ENCODE measurements at regions not wholly inside any gene's neighbourhood (a gene's known extent, or its start where the extent isn't known, plus 50 kb on each side); places are given as distances from the start of the nearest gene placed in this dataset.

DNA sequence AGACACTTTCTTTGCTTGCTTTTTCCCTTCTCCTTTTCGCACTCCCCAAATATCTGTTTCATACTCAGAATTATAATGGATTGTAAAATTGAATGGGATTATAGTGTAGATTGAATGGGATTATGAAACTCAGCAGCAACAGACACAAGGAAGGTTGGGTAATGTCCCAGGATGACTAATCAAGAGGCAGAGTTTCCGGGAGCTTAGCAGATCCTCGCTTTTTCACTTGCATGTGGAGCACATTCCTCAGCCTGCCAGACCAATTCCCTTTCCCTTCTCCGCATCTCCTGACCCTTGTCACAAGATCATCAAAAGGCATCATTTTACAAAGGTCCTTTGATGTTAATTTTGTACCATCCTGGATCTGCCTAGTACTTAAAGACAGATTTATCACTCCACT is 55.1 kb upstream of the SLC1A1 start:
- H3K4me3 Mint-ChIP-seq (ENCODE audit: unreplicated experiment), result no peak overlapping the region
- H3K36me3 Mint-ChIP-seq (ENCODE audit: low read depth, unreplicated experiment), result peaks cover 2% of the 10 kb centered on the region
- no peak for TF ChIP-seq EZH2 (IDR thresholded peaks at IDR 0.05; ENCODE audit: insufficient read depth, low read length)
- DNase-seq (ENCODE audit: low read depth) (peak; percentile 4), FAIRE-seq (no peak)
- Histone ChIP-seq H3K79me2 (ENCODE audit: insufficient read depth, low read length) (no peaks in the 10 kb centered on the region), H3K27me3 (ENCODE audit: insufficient read depth, low read length) (no peaks in the 10 kb centered on the region), H3K36me3 (ENCODE audit: insufficient read depth, low read length) (no peaks in the 10 kb centered on the region), H3K9ac (ENCODE audit: low read length) (no peak overlapping the region), H3K4me1 (ENCODE audit: insufficient read depth, low read length) (no peaks in the 10 kb centered on the region), H3K9me3 (ENCODE audit: insufficient read depth, low read depth, low read length) (no peaks in the 10 kb centered on the region), H3K4me3 (ENCODE audit: insufficient read depth, low read depth, low read length) (no peak overlapping the region), H3K27ac (ENCODE audit: low read depth, low read length) (no peak overlapping the region), H4K20me1 (ENCODE audit: insufficient read depth, low read length) (no peaks in the 10 kb centered on the region), H2AFZ (ENCODE audit: low read depth, low read length) (no peak overlapping the region), H3K4me2 (ENCODE audit: low read length) (no peak overlapping the region)
- H3K27ac Mint-ChIP-seq (ENCODE audit: unreplicated experiment), result no peak overlapping the region
- no peaks in the 10 kb centered on the region for H3K27me3 Mint-ChIP-seq (ENCODE audit: low read depth, unreplicated experiment)
- peaks cover 4% of the 10 kb centered on the region for H3K4me1 Mint-ChIP-seq (ENCODE audit: low read depth, unreplicated experiment)
- H3K9me3 Mint-ChIP-seq (ENCODE audit: unreplicated experiment), result peaks cover 3% of the 10 kb centered on the region

- Histone ChIP-seq H3K36me3 (ENCODE audit: insufficient read depth, low read length) (no peaks in the 10 kb centered on the region), H3K9ac (ENCODE audit: low read length) (no peak overlapping the region), H3K27me3 (ENCODE audit: insufficient read depth, low read length) (no peaks in the 10 kb centered on the region), H4K20me1 (ENCODE audit: insufficient read depth, low read length) (no peaks in the 10 kb centered on the region), H3K4me2 (ENCODE audit: low read length) (no peak overlapping the region), H3K4me1 (ENCODE audit: insufficient read depth, low read length) (no peaks in the 10 kb centered on the region), H3K27ac (ENCODE audit: low read depth, low read length) (no peak overlapping the region), H3K79me2 (ENCODE audit: insufficient read depth, low read length) (no peaks in the 10 kb centered on the region), H3K9me3 (ENCODE audit: insufficient read depth, low read depth, low read length) (no peaks in the 10 kb centered on the region), H2AFZ (ENCODE audit: low read depth, low read length) (no peak overlapping the region), H3K4me3 (ENCODE audit: insufficient read depth, low read depth, low read length) (no peak overlapping the region)
- TF ChIP-seq EZH2 (IDR thresholded peaks at IDR 0.05; ENCODE audit: insufficient read depth, low read length), result no peak
- no peak for TF ChIP-seq CTCF (IDR thresholded peaks at IDR 0.05; ENCODE audit: insufficient read depth, low read depth, low read length)
- DNase-seq (ENCODE audit: low read depth) (no peak), FAIRE-seq (no peak)
- no peaks in the 10 kb centered on the region for H3K27me3 Mint-ChIP-seq (ENCODE audit: low read depth, unreplicated experiment)
- H3K27ac Mint-ChIP-seq (ENCODE audit: unreplicated experiment), result no peak overlapping the region
- no peaks in the 10 kb centered on the region for H3K36me3 Mint-ChIP-seq (ENCODE audit: low read depth, unreplicated experiment)
- no peaks in the 10 kb centered on the region for H3K9me3 Mint-ChIP-seq (ENCODE audit: unreplicated experiment)
- H3K4me1 Mint-ChIP-seq (ENCODE audit: low read depth, unreplicated experiment), result peaks cover 5% of the 10 kb centered on the region
- no peak overlapping the region for H3K4me3 Mint-ChIP-seq (ENCODE audit: unreplicated experiment)
Measured at GRCh38 chr9:4433379-4433778, 56.9 kb upstream of the SLC1A1 start.

- Mint-ChIP-seq H3K4me1 (ENCODE audit: low read depth, unreplicated experiment) (peaks cover 5% of the 10 kb centered on the region), H3K9me3 (ENCODE audit: unreplicated experiment) (no peaks in the 10 kb centered on the region), H3K27me3 (ENCODE audit: low read depth, unreplicated experiment) (no peaks in the 10 kb centered on the region), H3K4me3 (ENCODE audit: unreplicated experiment) (no peak overlapping the region), H3K27ac (ENCODE audit: unreplicated experiment) (no peak overlapping the region), H3K36me3 (ENCODE audit: low read depth, unreplicated experiment) (no peaks in the 10 kb centered on the region)
- Histone ChIP-seq H3K27ac (ENCODE audit: low read depth, low read length) (no peak overlapping the region), H4K20me1 (ENCODE audit: insufficient read depth, low read length) (no peaks in the 10 kb centered on the region), H2AFZ (ENCODE audit: low read depth, low read length) (no peak overlapping the region), H3K4me2 (ENCODE audit: low read length) (no peak overlapping the region), H3K9ac (ENCODE audit: low read length) (no peak overlapping the region), H3K4me1 (ENCODE audit: insufficient read depth, low read length) (no peaks in the 10 kb centered on the region), H3K9me3 (ENCODE audit: insufficient read depth, low read depth, low read length) (no peaks in the 10 kb centered on the region), H3K79me2 (ENCODE audit: insufficient read depth, low read length) (no peaks in the 10 kb centered on the region), H3K27me3 (ENCODE audit: insufficient read depth, low read length) (no peaks in the 10 kb centered on the region), H3K36me3 (ENCODE audit: insufficient read depth, low read length) (no peaks in the 10 kb centered on the region), H3K4me3 (ENCODE audit: insufficient read depth, low read depth, low read length) (no peak overlapping the region)
- DNase-seq (ENCODE audit: low read depth) (peak; percentile 3), FAIRE-seq (peak; percentile 23)
- TF ChIP-seq CTCF (IDR thresholded peaks at IDR 0.05; ENCODE audit: insufficient read depth, low read depth, low read length), result no peak
- TF ChIP-seq EZH2 (IDR thresholded peaks at IDR 0.05; ENCODE audit: insufficient read depth, low read length), result no peak
Measured at GRCh38 chr9:4430432-4431261, 59.6 kb upstream of the SLC1A1 start.

Data from astrocyte (in vitro differentiated cells and primary cell).